Medulla oblongata (tissue), 1 donor: ENCODE measurements at regions not wholly inside any gene's neighbourhood (a gene's known extent, or its start where the extent isn't known, plus 50 kb on each side); places are given as distances from the start of the nearest gene placed in this dataset.
"Not testable (repeated sequence)": the region's sequence is repeated elsewhere in the genome, so short reads cannot be mapped to it uniquely, and the experiment has no call there.

Experiments
- DNase-seq: peaks from one replicate; pipeline ENCODE4 v3.0.0-alpha.2; 2015; ENCODE audit errors: extremely low spot score

DNA sequence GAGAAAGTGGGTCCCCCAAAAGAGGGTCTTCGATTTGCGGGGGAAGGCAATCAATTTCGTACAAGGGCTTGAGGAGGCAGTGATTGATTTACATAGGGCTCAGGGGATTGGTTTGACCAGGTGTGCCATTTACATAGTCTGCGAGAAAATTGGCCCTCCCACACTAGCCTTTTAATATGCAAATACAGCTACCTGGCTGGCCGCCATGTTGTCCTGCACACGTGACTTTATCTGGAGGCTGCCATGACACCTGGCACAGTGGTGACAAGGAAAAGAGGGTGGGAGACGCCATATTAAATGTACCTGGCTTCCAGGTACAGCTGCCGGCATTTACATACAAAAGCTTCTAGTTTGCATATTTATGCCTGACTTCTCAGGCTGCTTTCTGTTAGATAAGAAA, 1577.2 kb upstream of the LRRTM3 start:
- no peak for DNase-seq

- no peak for DNase-seq
Observed at GRCh38 chr10:65350611-65351010, 1575.2 kb upstream of the LRRTM3 start.

GRCh38 chr10:65355141-65355680, 1570.6 kb upstream of the LRRTM3 start:
- DNase-seq, result no peak

DNA sequence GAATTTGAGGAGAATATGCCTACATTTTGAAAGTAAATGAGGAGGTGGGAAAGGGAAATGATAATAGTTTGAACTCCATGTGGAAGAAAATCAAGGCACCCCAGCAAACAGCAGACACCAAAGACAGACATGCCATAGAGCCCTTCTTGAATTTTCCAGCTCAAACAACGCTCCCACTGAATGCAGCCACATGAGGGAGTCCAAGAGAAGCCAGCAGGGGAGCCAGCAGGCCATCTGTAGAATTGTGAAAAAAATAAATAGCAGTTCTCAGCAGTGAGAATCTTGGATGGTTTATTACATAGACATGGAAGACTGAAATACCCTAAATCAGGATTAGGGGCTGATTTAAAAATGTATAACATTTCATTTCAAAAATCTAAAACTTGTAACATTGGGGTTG, 1567.3 kb upstream of the LRRTM3 start:
- DNase-seq, result peak; percentile 37

DNA sequence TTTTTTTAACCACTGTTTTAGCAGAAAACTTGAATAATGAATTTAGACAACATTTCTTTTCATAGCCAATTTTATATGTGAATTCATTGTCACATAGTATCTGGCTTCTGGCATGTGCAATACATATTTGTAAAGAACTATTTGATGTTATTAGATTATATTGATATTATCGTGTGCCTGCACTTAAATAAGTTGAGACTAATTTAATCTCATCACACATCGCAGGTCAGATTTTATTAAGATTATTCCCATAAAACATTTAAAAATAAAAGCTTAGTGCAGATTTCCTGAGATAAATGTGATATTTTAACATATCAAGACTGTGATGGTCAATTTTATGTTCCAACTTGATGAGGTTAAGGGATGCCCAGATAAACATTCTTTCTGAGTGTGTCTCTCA, 1565.3 kb upstream of the LRRTM3 start:
- no peak for DNase-seq

- no peak for DNase-seq
Observed at GRCh38 chr10:65365878-65366277, 1560.0 kb upstream of the LRRTM3 start.

GRCh38 chr10:65367706-65368105, 1558.1 kb upstream of the LRRTM3 start:
- no peak for DNase-seq

- no peak for DNase-seq
Observed at GRCh38 chr10:65375528-65375927, 1550.3 kb upstream of the LRRTM3 start.

- no peak for DNase-seq
Observed at GRCh38 chr10:65377687-65378086, 1548.1 kb upstream of the LRRTM3 start.

DNA sequence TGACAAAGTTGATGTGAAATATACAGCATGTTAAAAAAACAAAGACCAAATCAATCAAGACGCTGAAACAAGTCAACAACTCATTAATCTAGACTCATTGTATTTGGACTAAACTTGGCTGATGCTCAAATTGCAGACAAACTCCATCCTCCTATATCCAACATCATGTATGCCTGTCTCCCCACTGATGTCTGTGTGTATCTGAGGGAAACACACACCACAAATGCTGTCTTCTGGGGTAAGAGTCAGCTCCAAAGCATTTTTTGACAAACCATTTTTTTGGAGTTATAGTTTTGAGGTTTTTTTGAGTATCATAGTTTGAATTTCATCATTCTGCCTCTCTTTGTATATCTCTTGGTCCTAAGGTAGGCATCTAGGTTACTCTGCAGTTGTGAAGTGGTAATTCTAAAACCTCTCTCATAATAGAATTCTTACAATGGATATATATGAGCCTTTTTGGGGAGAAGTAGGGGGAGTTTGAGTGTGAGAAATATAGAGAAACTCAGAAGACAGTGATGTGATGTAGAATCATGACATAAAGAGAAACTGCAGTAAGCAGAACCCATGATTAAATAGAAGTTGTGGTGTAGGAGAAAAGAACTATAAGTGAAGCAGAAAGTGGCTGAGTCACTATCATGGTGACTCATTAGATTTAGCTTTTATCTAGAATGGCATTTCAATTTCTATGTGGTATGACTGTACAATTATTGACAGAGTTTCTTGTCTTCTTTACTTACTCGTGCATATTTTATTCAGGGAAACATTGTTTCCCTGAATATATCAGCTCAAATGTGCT, 1531.1 kb upstream of the LRRTM3 start:
- no peak for DNase-seq

- DNase-seq, result no peak
Observed at GRCh38 chr10:65395631-65396030, 1530.2 kb upstream of the LRRTM3 start.

DNA sequence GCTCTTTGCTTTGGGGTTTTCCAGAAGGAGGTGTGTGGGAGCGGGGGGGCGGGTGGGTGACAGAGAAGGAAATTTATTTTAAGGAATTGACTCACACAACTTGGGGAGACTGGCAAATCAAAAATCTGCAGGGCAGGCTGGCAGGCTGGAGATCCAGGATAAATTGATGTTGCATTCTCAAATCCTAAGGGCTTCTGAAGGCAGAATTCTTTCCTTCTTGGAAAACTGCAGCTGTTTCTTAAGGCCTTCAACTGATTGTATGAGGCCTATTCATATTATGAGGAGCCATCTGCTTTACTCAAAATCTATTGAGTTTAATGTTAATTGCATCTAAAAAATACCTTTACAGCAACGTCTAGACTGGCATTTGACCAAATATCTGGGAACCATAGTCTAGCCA, 1528.8 kb upstream of the LRRTM3 start:
- DNase-seq, result no peak

- no peak for DNase-seq
Observed at GRCh38 chr10:65408401-65408800, 1517.4 kb upstream of the LRRTM3 start.

- DNase-seq, result no peak
Observed at GRCh38 chr10:65413001-65413400, 1512.8 kb upstream of the LRRTM3 start.

GRCh38 chr10:65415318-65415717, 1510.5 kb upstream of the LRRTM3 start:
- DNase-seq, result no peak

- DNase-seq, result no peak
Observed at GRCh38 chr10:65416094-65416493, 1509.7 kb upstream of the LRRTM3 start.

DNA sequence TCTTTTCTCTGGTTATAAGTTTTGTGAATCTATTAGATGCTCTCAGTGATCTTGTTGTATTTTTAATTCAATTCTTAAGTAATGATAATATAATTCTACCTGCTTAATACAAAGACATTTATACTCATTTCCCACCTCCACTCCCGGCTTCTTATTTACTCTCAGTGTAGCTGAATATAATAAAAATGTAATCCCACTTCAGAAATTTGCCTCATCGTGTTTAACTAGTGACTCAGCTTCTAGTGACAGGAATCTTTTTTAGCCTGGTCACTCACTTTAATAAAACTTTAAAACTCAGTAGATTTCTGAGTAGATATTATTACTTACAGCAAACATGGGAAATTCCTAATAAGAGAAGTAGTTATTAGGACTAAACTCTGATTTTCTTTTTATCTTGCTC, 1506.2 kb upstream of the LRRTM3 start:
- no peak for DNase-seq

DNA sequence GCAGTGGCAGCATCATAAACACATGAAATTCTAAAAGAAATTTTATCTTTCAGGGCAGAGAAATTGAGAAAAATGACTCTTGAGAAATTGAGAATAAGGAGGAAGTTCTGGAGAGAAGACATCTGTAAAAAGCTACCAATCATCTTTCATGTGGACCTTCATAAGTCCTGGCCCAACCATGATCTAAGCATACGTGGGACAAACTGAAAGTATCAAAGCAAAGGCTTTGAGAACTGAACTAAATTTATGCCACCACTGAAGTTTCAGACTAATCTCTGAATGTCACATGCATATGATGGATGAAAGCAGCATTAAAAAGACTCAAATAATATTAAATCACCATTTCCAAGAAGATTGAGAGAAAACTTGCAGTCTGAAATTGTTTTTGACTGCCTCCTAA, 1502.8 kb upstream of the LRRTM3 start:
- DNase-seq, result no peak

DNA sequence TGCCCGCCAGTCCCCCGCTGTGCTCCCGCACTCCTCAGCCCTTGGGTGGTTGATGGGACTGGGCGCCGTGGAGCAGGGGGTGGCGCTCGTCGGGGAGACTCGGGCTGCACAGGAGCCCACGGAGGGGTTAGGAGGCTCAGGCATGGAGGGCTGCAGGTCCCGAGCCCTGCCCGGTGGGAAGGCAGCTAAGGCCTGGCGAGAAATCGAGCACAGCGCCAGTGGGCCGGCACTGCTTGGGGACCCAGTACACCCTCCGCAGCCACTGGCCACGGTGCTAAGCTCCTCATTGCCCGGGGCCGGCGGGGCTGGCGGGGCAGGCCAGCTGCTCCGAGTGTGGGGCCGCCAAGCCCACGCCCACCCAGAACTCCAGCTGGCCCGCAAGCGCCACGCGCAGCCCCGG, 1496.5 kb upstream of the LRRTM3 start:
- not testable (repeated sequence) for DNase-seq

GRCh38 chr10:65430979-65431378, 1494.9 kb upstream of the LRRTM3 start:
- peak; percentile 7 for DNase-seq

DNA sequence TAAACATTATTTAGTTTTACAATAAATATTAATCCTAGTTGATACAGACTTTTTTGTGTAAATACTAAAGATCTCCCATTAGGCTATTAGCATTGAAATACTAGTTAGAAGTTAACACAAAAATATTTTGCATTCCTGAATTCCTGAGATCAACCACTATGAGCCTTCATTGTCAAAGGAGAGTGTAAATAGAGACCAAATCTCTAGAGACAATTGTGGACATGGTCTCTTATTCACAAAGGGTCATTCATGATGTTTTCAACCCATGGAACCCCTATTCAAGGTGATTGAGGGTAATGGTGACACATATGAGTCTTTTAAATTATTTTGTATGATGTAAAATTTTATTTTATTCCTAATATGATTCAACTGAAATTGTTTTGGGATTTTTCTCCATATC, 1454.8 kb upstream of the LRRTM3 start:
- no peak for DNase-seq

DNA sequence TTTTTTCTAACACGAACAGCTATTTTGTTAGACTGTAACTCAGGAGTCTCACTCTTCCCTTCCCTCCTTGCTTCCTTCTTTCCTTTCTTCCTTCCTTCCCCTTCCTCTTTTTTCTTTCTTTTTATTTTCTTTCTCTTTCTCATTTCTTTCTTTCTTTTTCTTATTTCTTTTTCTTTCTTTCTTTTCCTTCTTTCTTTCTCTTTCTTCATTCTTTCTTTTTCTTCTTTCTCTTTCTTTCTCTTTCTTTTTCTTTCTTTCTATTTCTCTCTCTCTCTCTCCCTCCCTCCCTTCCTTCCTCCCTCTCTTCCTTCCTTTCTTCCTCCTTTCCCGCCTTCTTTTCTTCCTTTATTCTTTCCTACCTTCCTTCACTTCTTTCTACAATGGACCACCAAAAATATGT, 1443.0 kb upstream of the LRRTM3 start:
- no peak for DNase-seq

DNA sequence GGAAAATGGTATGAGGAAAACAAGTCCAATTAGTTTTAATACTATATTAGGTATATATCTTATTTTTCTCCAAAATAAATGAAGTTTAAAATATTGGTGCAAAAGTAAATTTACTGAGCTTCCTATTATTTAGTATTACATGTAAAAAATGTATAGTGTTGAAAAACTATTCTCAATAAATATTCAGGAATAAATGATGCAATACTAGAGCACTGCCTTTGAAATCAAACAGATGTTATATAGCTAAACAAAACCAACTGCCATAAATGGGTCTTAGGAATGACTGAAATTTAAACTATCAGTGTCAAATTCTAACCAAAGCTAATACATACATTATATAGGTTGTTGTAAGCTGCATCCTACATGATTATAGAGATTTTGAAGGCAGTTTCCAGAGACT, 1434.0 kb upstream of the LRRTM3 start:
- DNase-seq, result no peak

DNA sequence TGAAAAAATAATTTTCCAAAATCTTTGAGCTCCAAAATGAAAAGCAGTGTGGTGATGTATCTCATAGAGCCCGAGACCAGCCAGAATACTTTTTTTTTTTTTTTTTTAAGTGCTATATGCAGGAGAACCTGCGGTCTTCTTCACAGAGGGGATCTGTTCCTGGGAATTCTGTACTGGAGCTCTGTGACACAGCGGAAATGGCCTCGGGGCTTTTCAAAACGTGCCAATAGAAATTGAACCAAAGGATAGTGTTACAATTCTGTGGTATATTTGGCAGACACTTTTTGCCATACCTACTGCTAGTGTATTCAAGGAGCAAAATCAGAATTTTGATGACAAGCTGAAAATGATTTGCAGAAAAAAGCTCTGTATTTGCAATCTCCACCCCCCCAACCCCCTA, 1429.3 kb upstream of the LRRTM3 start:
- DNase-seq, result no peak
